DMS53 (cell line): ENCODE measurements at regions not wholly inside any gene's neighbourhood (a gene's known extent, or its start where the extent isn't known, plus 50 kb on each side); places are given as distances from the start of the nearest gene placed in this dataset.
A peak's percentile ranks its signal among the peaks of the same experiment; 100 is the strongest.

Experiments used
- DNase-seq: peaks from one replicate; lab custom pipeline; 2025; lab: John Stamatoyannopoulos, UW

- DNase-seq, result no peak
These were observed 171.1 kb upstream of the LYZL1 start for GRCh38 chr10:29117781-29118180.

GRCh38 chr10:29119374-29119773 lies 169.5 kb upstream of the LYZL1 start:
- peak; percentile 65 for DNase-seq

DNA sequence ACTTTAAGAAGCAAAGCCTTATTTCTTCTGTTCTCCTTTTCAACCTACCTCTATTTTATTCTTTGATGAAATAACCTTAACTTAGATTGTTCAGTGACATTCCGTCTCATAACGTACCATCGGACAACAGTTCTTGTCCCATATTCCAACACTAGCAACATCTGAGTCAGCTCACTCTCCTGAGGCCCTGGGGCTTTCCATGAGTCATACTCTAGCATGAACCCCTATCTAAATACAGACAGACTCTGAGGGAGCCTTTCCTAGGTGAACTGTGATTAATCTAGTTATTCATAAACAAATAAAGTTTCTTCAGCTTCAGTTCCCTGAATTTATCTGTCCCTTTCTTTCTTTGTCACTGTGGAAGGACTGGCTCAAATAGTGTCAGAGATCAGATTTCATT lies 168.7 kb upstream of the LYZL1 start:
- DNase-seq, result no peak

DNA sequence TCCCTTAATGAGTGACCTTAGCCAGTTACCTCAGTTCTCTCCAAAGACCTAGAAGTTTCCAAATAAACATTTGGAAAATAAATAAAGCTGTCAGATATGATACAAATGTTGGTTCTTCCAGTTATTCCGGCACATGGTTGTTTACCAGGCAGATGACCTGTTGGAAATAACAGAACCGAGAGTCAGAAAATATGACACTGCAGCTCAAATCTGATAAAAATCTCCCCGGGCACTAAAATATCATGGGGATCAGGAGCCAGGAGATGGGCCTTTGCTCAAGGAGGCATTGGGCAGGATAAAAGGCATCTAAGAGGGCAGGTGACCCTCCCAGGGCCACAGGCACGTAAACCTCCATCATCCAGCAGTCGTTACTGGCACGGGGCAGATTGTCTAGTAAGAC lies 164.0 kb upstream of the LYZL1 start:
- no peak for DNase-seq

DNA sequence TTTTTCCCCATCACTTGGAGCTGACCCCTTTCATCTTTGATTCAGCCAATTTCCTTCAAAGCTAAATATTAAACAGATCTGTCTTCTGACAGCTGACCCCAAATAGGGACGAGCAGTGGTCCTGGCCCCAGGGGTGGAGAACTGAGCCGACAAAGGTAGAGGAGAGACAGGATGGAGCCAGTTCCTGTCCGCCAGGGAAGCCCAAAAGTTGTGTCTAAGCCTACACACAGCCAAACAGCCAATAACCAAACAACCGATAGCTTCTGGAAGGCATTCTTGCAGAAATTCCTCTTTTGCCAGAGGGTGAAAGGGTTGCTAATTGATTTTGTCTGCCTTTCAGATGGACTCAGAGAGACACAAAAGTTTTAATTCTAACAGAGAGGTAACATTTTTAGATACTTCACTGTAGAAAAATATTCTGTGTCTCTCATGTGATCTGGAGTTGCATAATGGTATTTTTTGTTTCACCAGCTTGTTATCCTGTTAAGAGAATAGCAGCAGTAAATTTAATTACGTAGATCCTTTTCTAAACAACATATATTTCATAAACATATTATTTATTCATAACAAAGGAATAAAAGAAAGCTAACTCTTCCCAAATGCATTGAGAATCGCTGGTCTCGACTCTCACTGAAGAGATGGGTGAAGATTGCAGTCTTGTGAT lies 161.7 kb upstream of the LYZL1 start:
- no peak for DNase-seq

- DNase-seq, result peak; percentile 6
These were observed 161.1 kb upstream of the LYZL1 start for GRCh38 chr10:29127731-29128130.

DNA sequence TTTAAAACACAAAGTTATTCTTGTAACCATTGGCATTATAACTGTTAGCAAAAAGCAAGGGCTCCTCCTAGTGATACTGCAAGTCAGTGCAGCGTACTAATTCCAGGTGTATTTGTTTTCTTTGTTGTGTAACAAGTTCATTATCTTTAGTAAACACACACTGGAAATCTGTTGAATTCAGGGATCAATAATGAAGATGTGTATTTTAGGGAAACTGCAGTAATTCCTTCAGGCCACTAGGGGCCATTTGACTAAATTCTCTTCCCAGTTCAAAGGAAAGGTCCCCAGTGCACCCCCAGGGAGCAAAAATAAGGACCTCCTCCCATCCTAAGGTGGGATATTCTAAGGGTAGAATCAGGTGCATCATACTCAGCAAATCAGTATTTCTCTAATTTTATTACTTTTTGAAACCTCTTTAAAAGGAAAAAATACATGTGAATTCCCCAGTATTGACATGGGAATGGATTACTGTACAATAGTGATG lies 158.6 kb upstream of the LYZL1 start:
- DNase-seq, result peak; percentile 81

GRCh38 chr10:29131952-29132547 lies 156.8 kb upstream of the LYZL1 start:
- no peak for DNase-seq

- peak; percentile 12 for DNase-seq
These were observed 156.2 kb upstream of the LYZL1 start for GRCh38 chr10:29132551-29133111.

GRCh38 chr10:29135337-29135736 lies 153.5 kb upstream of the LYZL1 start:
- DNase-seq, result no peak

DNA sequence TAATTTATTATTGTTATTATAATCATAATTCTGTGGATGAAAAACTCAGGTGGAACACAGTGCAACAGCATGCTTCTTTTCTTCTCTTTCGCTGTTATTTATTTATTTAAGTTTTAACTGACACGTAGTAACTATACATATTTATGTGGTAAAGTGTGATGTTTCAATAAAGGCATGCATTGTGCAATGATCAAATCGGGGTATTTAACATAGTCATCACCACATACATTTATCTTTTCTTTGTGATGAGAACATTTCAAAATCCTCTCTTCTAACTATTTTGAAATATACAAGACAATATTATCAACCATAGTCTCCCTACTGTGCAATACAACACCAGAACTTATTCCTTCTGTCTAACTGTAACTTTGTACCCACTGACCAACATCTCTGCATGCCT lies 152.5 kb upstream of the LYZL1 start:
- DNase-seq, result no peak

DNA sequence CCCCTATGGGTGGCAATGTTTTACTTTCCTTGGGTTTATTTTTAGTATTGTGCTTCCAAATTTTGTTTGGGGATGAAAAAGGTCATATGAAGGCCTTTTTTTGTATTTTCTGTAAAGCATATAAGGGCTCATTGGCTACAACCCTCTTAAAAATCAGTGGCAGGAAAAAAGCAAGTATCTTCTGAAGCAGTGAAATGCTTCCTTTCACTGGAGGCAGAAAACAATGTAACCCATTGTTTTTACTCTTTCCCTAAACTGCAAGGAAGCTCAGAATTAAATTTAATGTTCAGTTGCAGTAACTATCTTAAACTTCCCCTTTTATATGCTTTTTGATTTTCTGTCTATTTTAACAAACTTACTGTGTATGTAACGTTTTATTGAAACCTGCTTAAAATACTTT lies 148.7 kb upstream of the LYZL1 start:
- DNase-seq, result no peak

- no peak for DNase-seq
These were observed 147.9 kb upstream of the LYZL1 start for GRCh38 chr10:29140991-29141390.

DNA sequence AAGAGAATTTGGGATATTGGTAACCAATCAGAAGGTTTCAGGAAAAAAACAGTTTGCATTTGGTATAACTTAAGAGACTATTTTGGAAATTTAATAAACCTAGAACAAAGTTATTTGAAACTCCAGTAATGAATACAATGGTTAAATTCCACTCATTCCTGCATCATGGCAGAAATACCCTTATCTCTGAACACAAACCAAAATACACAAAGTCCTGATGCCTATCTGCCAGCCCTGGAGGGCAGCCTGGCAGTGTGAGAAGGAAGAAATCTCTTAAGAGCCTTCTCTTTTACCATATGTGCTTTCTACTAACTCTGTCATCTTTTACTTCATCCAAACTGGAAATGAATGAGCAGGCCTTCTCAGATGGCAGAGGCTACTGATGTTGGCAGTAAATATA lies 147.1 kb upstream of the LYZL1 start:
- DNase-seq, result no peak

DNA sequence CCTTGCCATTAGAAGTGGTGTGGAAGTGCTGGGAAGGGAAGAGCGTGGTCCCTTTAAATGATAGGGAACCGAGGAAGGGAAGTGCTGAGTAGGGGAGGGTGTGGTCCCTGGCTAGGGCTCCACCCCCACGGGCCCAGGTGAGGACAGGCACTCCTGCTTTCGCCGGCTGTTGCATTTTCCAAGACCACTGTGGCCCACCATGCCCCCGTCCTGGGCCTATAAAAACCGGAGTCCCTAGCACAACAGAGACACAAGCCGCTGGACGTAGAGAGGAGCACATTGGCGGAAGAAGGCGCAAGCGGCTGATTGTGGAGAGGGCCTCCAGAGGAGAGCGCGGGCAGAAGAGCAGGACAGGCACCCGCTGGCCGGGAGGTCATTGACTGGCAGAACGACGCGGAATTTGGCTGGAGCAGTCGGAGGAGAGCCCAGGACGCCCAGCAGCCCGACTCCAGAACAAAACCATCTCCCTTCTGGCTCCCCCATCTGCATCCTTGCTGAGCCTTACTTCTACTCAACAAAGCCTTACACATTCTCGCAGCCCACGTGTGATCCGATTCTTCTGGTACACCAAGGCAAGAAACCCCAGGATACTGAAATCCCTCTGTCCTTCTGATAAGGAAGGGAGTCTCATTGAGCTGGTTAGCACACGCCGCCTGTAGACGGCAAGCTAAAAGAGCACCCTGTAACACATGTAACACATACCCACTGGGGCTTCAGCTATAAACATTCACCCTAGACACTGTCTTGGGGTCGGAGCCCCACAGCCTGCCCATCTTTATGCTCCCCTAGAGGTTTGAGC lies 146.2 kb upstream of the LYZL1 start:
- no peak for DNase-seq

DNA sequence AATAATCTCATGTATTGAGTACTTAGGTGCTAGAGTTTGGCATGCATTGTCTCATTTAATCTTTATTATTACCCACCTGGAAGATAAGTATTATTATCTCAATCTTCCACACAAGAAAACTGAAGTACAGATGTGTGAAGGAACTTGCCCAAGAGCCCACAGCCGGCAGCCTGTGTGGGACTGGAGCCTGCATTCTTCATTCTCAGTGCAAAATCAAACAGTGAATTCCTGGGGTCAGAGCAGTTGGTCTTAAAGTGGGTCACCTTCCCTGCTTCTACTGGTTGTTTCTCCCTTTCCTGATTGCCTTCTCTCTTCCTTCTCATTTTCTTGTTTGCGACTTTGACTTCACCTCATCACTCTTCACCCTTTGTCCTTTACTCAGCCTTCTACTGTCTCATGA lies 144.7 kb upstream of the LYZL1 start:
- no peak for DNase-seq

GRCh38 chr10:29146311-29147100 lies 142.4 kb upstream of the LYZL1 start:
- DNase-seq, result no peak

DNA sequence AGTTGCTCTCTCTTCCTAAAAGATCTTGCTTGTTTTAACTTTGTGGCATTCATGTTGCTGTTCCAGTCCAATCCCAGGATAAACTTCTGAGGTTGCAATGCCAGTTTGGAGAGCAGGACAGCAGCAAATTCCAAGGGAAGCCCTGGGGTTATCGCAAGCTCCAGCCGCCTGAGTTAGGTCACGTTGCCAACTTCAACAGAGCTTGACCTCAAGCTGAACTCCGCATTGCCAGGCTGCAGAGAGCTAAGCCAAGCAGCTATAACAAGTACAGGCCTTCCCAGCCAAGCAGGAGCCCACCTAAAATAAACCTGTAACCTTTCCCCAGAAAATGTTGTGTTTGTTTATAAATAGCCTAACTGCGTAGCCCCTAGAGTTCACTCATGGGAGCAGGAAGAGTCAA lies 138.9 kb upstream of the LYZL1 start:
- DNase-seq, result no peak

- no peak for DNase-seq
These were observed 137.9 kb upstream of the LYZL1 start for GRCh38 chr10:29151005-29151404.

GRCh38 chr10:29157321-29157720 lies 131.5 kb upstream of the LYZL1 start:
- DNase-seq, result no peak

GRCh38 chr10:29158066-29158465 lies 130.8 kb upstream of the LYZL1 start:
- DNase-seq, result no peak

DNA sequence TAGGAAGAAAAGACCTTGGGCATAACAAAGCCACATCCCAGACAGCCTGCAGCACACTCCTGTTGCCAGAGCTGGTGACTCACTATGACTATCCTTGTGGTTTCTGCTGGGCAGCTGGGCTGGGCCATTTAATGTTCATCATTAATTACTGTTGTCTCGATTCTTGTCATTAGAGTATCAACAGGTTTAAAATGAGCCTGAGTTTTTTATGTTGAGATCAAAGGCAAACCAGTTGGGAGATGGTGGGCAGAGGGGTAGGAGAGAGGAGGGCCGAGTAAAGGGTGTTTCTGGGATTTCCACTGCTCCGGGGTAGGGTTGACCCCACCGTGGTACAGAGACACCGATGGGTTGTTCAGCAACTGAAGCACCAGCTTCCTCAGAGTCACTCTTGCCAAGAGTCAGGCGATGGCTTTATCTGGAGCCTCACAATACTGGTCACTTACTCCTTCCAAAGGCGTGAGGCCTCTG lies 128.7 kb upstream of the LYZL1 start:
- DNase-seq, result peak; percentile 41
